HEK293T (cell line): ENCODE measurements at regions not wholly inside any gene's neighbourhood (a gene's known extent, or its start where the extent isn't known, plus 50 kb on each side); places are given as distances from the start of the nearest gene placed in this dataset.

Experiments used
- ARNT ChIP-seq: fragments of 450-650 bp; IDR thresholded peaks from 2 replicates; pipeline ENCODE4 v1.6.1; 2017; ENCODE audit warnings: mild to moderate bottlenecking
- BHLHE40 ChIP-seq: fragments of 450-650 bp; IDR thresholded peaks from 2 replicates; pipeline ENCODE4 v1.6.1; 2016; ENCODE audit warnings: mild to moderate bottlenecking, moderate library complexity, borderline replicate concordance
- CTBP1 ChIP-seq: fragments of 450-650 bp; IDR thresholded peaks from 2 replicates; pipeline ENCODE4 v1.6.1; 2016; ENCODE audit warnings: borderline replicate concordance
- FOXM1 ChIP-seq: fragments of 450-650 bp; IDR thresholded peaks from 2 replicates; pipeline ENCODE4 v1.6.1; 2017; ENCODE audit warnings: mild to moderate bottlenecking, borderline replicate concordance
- HDGF ChIP-seq: fragments of 450-650 bp; IDR thresholded peaks from 2 replicates; pipeline ENCODE4 v1.6.1; 2017; ENCODE audit warnings: antibody characterized with exemption, borderline replicate concordance
- LEF1 ChIP-seq: fragments of 450-650 bp; IDR thresholded peaks from 2 replicates; pipeline ENCODE4 v1.6.1; 2017; ENCODE audit warnings: mild to moderate bottlenecking, borderline replicate concordance
- PKNOX1 ChIP-seq: fragments of 450-650 bp; IDR thresholded peaks from 2 replicates; pipeline ENCODE4 v1.6.1; 2016
- SP1 ChIP-seq: fragments of 450-650 bp; IDR thresholded peaks from 2 replicates; pipeline ENCODE4 v1.6.1; 2017

DNA sequence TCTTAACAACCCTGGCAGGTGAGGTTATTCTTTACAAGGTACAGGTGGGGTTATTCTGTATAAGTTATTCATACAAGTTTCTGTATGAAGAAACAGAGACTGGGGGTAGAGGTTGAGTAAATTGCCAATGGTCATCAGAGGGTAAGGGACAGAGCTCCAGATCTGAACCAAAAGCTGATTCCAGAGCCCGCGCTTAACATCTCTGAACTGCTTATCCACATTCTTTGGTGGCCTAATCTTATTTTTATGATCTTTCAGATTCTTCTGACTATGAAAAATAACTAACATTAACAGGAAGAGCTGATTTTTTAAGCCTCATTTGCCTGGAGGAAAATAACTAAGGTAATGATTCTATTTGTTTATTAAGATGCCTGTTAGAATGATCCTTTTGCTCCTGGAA, 63.9 kb upstream of the BARHL2 start:
- TF ChIP-seq FOXM1 (no peak), HDGF (no peak), SP1 (no peak), LEF1 (no peak), ARNT (no peak), PKNOX1 (no peak), CTBP1 (no peak), BHLHE40 (no peak)
